Lower leg skin (tissue), 3 donors: ENCODE measurements at regions not wholly inside any gene's neighbourhood (a gene's known extent, or its start where the extent isn't known, plus 50 kb on each side); places are given as distances from the start of the nearest gene placed in this dataset.

Source experiments
- POLR2A ChIP-seq, 2 donors: fragments of 450-650 bp; IDR thresholded peaks; one replicate each; pipeline ENCODE4 v1.6.1; 2016 to 2017; ENCODE audit warnings: antibody characterized with exemption in 2 of 2, mild to moderate bottlenecking in 1 of 2, moderate library complexity in 1 of 2
- TF ChIP-seq, protein P1 (sequence below), 3 donors: fragments of 450-650 bp; IDR thresholded peaks; one replicate each; pipeline ENCODE4 v1.5.1; 2016; ENCODE audit warnings: antibody characterized with exemption in 3 of 3, mild to moderate bottlenecking in 3 of 3, moderate library complexity in 2 of 3

DNA sequence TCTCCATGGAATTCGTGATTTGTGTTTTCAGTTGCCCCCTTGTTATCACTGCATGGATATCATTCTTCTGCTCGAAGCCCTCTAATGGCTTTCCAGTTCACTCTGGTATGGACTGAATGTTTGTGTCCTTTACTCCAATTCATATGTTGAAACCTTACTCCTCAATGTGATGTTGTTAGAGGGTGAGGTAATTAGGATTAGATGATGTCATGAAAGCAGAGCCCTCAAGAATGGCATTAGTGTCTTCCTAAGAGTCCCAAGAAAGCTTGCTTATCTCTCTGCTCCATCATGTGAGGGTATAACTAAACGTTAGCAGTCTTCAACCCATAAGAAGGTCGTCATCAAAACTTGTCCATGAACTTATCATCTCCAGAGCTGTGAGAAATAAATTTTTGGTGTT is 1626.3 kb upstream of the MIR17HG start:
- TF ChIP-seq, protein P1, sequence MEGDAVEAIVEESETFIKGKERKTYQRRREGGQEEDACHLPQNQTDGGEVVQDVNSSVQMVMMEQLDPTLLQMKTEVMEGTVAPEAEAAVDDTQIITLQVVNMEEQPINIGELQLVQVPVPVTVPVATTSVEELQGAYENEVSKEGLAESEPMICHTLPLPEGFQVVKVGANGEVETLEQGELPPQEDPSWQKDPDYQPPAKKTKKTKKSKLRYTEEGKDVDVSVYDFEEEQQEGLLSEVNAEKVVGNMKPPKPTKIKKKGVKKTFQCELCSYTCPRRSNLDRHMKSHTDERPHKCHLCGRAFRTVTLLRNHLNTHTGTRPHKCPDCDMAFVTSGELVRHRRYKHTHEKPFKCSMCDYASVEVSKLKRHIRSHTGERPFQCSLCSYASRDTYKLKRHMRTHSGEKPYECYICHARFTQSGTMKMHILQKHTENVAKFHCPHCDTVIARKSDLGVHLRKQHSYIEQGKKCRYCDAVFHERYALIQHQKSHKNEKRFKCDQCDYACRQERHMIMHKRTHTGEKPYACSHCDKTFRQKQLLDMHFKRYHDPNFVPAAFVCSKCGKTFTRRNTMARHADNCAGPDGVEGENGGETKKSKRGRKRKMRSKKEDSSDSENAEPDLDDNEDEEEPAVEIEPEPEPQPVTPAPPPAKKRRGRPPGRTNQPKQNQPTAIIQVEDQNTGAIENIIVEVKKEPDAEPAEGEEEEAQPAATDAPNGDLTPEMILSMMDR (IDR thresholded peaks at IDR 0.05) = no peak
- TF ChIP-seq POLR2A (IDR thresholded peaks at IDR 0.05) = no peak
